ENCODE measurements at regions not wholly inside any gene's neighbourhood (a gene's known extent, or its start where the extent isn't known, plus 50 kb on each side); places are given as distances from the start of the nearest gene placed in this dataset.

GRCh38 chr22:49297286-49297870, 530.3 kb downstream of the BRD1 start:
- H3K27me3 ChIP-seq (ENCODE audit: control insufficient read depth, insufficient read depth, low read length): no peaks in the 10 kb centered on the region
- ChIA-PET POLR2A (no interaction called here), CTCF (no interaction called here)
- H3K36me3 ChIP-seq (ENCODE audit: control insufficient read depth, insufficient read depth, low read length): no peaks in the 10 kb centered on the region; the same call in 1 of the 2 replicates
- no peak overlapping the region for H3K4me3 ChIP-seq (ENCODE audit: low read depth, low read length)
- DNase-seq (ENCODE audit: low read depth): no peak
- no peak for TF ChIP-seq CTCF (IDR thresholded peaks at IDR 0.05; ENCODE audit: insufficient read depth, low read depth, low read length)

- H3K27me3 ChIP-seq (ENCODE audit: control insufficient read depth, insufficient read depth, low read length): no peaks in the 10 kb centered on the region
- DNase-seq (ENCODE audit: low read depth): no peak
- H3K4me3 ChIP-seq (ENCODE audit: low read depth, low read length): no peak overlapping the region
- ChIA-PET CTCF (no interaction called here), POLR2A (no interaction called here)
- TF ChIP-seq CTCF (IDR thresholded peaks at IDR 0.05; ENCODE audit: insufficient read depth, low read depth, low read length): no peak
- H3K36me3 ChIP-seq (ENCODE audit: control insufficient read depth, insufficient read depth, low read length): no peaks in the 10 kb centered on the region; the same call in 1 of the 2 replicates
These were observed 531.1 kb downstream of the BRD1 start for GRCh38 chr22:49296561-49296960.

- ChIA-PET CTCF (no interaction called here), POLR2A (no interaction called here)
- no peaks in the 10 kb centered on the region for H3K27me3 ChIP-seq (ENCODE audit: control insufficient read depth, insufficient read depth, low read length)
- no peaks in the 10 kb centered on the region; the same call in 1 of the 2 replicates for H3K36me3 ChIP-seq (ENCODE audit: control insufficient read depth, insufficient read depth, low read length)
- TF ChIP-seq CTCF (IDR thresholded peaks at IDR 0.05; ENCODE audit: insufficient read depth, low read depth, low read length): no peak
- no peak overlapping the region for H3K4me3 ChIP-seq (ENCODE audit: low read depth, low read length)
- no peak for DNase-seq (ENCODE audit: low read depth)
These were observed 531.7 kb downstream of the BRD1 start for GRCh38 chr22:49295851-49296560.

- Histone ChIP-seq H3K27me3 (ENCODE audit: control insufficient read depth, insufficient read depth, low read length) (no peaks in the 10 kb centered on the region), H3K36me3 (ENCODE audit: control insufficient read depth, insufficient read depth, low read length) (no peaks in the 10 kb centered on the region), H3K4me3 (ENCODE audit: low read depth, low read length) (no peak overlapping the region)
- no peak for TF ChIP-seq CTCF (IDR thresholded peaks at IDR 0.05; ENCODE audit: insufficient read depth, low read depth, low read length)
- ChIA-PET CTCF (no interaction called here), POLR2A (no interaction called here)
- no peak for DNase-seq (ENCODE audit: low read depth)
These were observed 532.3 kb downstream of the BRD1 start for GRCh38 chr22:49295465-49295743.

- no peak for TF ChIP-seq CTCF (IDR thresholded peaks at IDR 0.05; ENCODE audit: insufficient read depth, low read depth, low read length)
- no peak for DNase-seq (ENCODE audit: low read depth)
- Histone ChIP-seq H3K4me3 (ENCODE audit: low read depth, low read length) (no peak overlapping the region), H3K27me3 (ENCODE audit: control insufficient read depth, insufficient read depth, low read length) (no peaks in the 10 kb centered on the region), H3K36me3 (ENCODE audit: control insufficient read depth, insufficient read depth, low read length) (no peaks in the 10 kb centered on the region)
- ChIA-PET POLR2A (no interaction called here), CTCF (no interaction called here)
These were observed 532.8 kb downstream of the BRD1 start for GRCh38 chr22:49294656-49295464.

Data from BJ (cell line).